ENCODE measurements at regions not wholly inside any gene's neighbourhood (a gene's known extent, or its start where the extent isn't known, plus 50 kb on each side); places are given as distances from the start of the nearest gene placed in this dataset.

DNA sequence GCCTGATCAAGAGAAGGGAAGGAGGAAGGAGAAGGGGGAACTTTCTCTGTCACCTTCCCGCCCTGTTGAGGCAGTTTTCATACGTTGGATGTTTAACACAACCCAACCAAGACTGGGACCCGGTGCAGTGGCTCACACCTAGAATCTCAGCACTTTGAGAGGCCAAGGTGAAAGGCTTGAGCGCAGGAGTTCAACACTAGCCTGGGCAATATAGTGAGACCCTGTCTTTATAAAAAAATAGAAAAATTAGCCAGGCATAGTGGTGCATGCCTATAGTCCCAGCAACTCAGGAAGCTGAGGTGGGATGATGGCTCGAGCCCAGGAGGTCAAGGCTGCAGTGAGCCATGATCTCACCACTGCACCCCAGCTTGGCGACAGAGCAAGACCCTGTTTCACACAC, 59.4 kb upstream of the PEG3 start:
- no peaks in the 10 kb centered on the region for H3K4me1 ChIP-seq (ENCODE audit: control insufficient read depth in 1 of 2, insufficient read depth in 2 of 2, low read length in 2 of 2)
- H3K9me3 ChIP-seq (ENCODE audit: control insufficient read depth in 1 of 2, insufficient read depth in 1 of 2, low read depth in 1 of 2, low read length in 2 of 2) = peaks cover 6 to 21% of the 10 kb centered on the region in 2 experiments; a peak in 2 of 4 replicates
- no peak overlapping the region for H2AFZ ChIP-seq (ENCODE audit: low read depth, low read length, poor library complexity, severe bottlenecking)
- CTCF ChIA-PET = no interaction called here
- H3K36me3 ChIP-seq (ENCODE audit: control insufficient read depth in 1 of 2, insufficient read depth in 2 of 2, low read length in 2 of 2) = no peaks in the 10 kb centered on the region
- H3K79me2 ChIP-seq (ENCODE audit: insufficient read depth, low read length) = no peaks in the 10 kb centered on the region
- BruUV-seq (replicated peaks) = no TSS peak
- intact Hi-C loops (cut with micrococcal nuclease) = no loop called here
- H3K27ac ChIP-seq (ENCODE audit: low read depth, low read length) = no peak overlapping the region
- RAD21 ChIA-PET (ENCODE audit: low non-redundant PET in 1 of 2, low total read pairs in 2 of 2, uncharacterized antibody in 2 of 2, unreplicated experiment in 2 of 2) = no interaction called here
- H3K9me2 ChIP-seq (ENCODE audit: insufficient read depth) = no peaks in the 10 kb centered on the region
- no peak overlapping the region for H3K4me3 ChIP-seq (replicated peaks in 1 of 2; ENCODE audit: low read depth in 1 of 2, low read length in 2 of 2)
- H3K9ac ChIP-seq (ENCODE audit: low read length) = no peak overlapping the region
- no peak for DNase-seq (ENCODE audit: low read depth, low spot score)
- no peaks in the 10 kb centered on the region for H3K27me3 ChIP-seq (ENCODE audit: insufficient read depth, low read length)
- no peak overlapping the region for H3K4me2 ChIP-seq (ENCODE audit: low read length)
- ATAC-seq = no peak
- POLR2A ChIA-PET = no interaction called here
- no peaks in the 10 kb centered on the region for H4K20me1 ChIP-seq (ENCODE audit: insufficient read depth)
- TF ChIP-seq SRF (IDR thresholded peaks at IDR 0.05; ENCODE audit: low read depth) (no peak), EZH2phosphoT487 (IDR thresholded peaks at IDR 0.05; ENCODE audit: borderline replicate concordance) (no peak), RAD21 (IDR thresholded peaks at IDR 0.05; ENCODE audit: low read depth) (no peak), ELF1 (IDR thresholded peaks at IDR 0.05; ENCODE audit: borderline replicate concordance, low read depth) (no peak), FOSL1 (IDR thresholded peaks at IDR 0.05; ENCODE audit: low read depth) (no peak), TCF7L2 (IDR thresholded peaks at IDR 0.05; ENCODE audit: borderline replicate concordance, extremely low read depth, insufficient read depth, insufficient read length) (no peak), CBX3 (IDR thresholded peaks at IDR 0.05; ENCODE audit: low read depth) (no peak)
- TF ChIP-seq, protein P1, sequence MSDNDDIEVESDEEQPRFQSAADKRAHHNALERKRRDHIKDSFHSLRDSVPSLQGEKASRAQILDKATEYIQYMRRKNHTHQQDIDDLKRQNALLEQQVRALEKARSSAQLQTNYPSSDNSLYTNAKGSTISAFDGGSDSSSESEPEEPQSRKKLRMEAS (IDR thresholded peaks at IDR 0.05) = no peak
- TF ChIP-seq, protein P2, sequence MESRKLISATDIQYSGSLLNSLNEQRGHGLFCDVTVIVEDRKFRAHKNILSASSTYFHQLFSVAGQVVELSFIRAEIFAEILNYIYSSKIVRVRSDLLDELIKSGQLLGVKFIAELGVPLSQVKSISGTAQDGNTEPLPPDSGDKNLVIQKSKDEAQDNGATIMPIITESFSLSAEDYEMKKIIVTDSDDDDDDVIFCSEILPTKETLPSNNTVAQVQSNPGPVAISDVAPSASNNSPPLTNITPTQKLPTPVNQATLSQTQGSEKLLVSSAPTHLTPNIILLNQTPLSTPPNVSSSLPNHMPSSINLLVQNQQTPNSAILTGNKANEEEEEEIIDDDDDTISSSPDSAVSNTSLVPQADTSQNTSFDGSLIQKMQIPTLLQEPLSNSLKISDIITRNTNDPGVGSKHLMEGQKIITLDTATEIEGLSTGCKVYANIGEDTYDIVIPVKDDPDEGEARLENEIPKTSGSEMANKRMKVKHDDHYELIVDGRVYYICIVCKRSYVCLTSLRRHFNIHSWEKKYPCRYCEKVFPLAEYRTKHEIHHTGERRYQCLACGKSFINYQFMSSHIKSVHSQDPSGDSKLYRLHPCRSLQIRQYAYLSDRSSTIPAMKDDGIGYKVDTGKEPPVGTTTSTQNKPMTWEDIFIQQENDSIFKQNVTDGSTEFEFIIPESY (IDR thresholded peaks at IDR 0.05; ENCODE audit: extremely low read depth, insufficient replicate concordance, low read length) = no peak
- TF ChIP-seq, protein P3, sequence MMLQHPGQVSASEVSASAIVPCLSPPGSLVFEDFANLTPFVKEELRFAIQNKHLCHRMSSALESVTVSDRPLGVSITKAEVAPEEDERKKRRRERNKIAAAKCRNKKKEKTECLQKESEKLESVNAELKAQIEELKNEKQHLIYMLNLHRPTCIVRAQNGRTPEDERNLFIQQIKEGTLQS (IDR thresholded peaks at IDR 0.05) = no peak
- TF ChIP-seq, protein P4, sequence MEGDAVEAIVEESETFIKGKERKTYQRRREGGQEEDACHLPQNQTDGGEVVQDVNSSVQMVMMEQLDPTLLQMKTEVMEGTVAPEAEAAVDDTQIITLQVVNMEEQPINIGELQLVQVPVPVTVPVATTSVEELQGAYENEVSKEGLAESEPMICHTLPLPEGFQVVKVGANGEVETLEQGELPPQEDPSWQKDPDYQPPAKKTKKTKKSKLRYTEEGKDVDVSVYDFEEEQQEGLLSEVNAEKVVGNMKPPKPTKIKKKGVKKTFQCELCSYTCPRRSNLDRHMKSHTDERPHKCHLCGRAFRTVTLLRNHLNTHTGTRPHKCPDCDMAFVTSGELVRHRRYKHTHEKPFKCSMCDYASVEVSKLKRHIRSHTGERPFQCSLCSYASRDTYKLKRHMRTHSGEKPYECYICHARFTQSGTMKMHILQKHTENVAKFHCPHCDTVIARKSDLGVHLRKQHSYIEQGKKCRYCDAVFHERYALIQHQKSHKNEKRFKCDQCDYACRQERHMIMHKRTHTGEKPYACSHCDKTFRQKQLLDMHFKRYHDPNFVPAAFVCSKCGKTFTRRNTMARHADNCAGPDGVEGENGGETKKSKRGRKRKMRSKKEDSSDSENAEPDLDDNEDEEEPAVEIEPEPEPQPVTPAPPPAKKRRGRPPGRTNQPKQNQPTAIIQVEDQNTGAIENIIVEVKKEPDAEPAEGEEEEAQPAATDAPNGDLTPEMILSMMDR (IDR thresholded peaks at IDR 0.05 in 2 of 3, conservative IDR thresholded peaks at IDR 0.05 in 1 of 3; ENCODE audit: borderline replicate concordance in 1 of 3, insufficient read depth in 1 of 3, low read depth in 2 of 3, low read length in 2 of 3) = no peak
- TF ChIP-seq, protein P5, sequence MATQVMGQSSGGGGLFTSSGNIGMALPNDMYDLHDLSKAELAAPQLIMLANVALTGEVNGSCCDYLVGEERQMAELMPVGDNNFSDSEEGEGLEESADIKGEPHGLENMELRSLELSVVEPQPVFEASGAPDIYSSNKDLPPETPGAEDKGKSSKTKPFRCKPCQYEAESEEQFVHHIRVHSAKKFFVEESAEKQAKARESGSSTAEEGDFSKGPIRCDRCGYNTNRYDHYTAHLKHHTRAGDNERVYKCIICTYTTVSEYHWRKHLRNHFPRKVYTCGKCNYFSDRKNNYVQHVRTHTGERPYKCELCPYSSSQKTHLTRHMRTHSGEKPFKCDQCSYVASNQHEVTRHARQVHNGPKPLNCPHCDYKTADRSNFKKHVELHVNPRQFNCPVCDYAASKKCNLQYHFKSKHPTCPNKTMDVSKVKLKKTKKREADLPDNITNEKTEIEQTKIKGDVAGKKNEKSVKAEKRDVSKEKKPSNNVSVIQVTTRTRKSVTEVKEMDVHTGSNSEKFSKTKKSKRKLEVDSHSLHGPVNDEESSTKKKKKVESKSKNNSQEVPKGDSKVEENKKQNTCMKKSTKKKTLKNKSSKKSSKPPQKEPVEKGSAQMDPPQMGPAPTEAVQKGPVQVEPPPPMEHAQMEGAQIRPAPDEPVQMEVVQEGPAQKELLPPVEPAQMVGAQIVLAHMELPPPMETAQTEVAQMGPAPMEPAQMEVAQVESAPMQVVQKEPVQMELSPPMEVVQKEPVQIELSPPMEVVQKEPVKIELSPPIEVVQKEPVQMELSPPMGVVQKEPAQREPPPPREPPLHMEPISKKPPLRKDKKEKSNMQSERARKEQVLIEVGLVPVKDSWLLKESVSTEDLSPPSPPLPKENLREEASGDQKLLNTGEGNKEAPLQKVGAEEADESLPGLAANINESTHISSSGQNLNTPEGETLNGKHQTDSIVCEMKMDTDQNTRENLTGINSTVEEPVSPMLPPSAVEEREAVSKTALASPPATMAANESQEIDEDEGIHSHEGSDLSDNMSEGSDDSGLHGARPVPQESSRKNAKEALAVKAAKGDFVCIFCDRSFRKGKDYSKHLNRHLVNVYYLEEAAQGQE (IDR thresholded peaks at IDR 0.05; ENCODE audit: low read depth) = no peak
